ENCODE measurements at regions not wholly inside any gene's neighbourhood (a gene's known extent, or its start where the extent isn't known, plus 50 kb on each side); places are given as distances from the start of the nearest gene placed in this dataset.

DNA sequence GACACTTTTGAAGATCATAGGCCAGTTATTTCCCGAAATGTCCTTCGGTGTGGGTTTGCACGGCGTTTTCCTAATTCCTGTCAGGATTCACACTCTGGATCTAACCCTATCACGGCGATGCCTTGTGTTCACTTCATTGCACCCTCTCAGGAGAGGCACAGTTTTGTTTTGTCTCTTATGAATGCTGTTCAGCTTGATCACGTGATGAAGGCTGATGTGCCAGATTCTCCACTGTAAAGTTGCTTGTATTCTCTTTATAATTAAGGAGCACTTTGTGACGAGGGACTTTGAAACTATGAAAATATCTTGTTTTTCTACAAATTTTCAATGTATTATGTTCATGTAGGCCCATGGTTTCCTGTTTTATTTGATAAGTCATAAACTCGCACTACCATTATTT, 568.1 kb downstream of the ACTR3B start:
- no peaks in the 10 kb centered on the region for H3K36me3 ChIP-seq (ENCODE audit: low read depth)
- no peak overlapping the region for H2AFZ ChIP-seq
- no peak overlapping the region for H3K27ac ChIP-seq
- no peaks in the 10 kb centered on the region for H3K9me2 ChIP-seq (ENCODE audit: insufficient read depth)
- H3K4me2 ChIP-seq (ENCODE audit: unreplicated experiment), result no peak overlapping the region
- TF ChIP-seq EZH2 (IDR thresholded peaks at IDR 0.05; ENCODE audit: insufficient read depth, poor library complexity, severe bottlenecking) (no peak), EZH2phosphoT487 (IDR thresholded peaks at IDR 0.05; ENCODE audit: insufficient read depth, low read depth) (no peak)
- H3K9ac ChIP-seq, result no peak overlapping the region
- no peaks in the 10 kb centered on the region for H4K20me1 ChIP-seq (ENCODE audit: insufficient read depth)
- H3F3A ChIP-seq (ENCODE audit: insufficient read depth), result no peaks in the 10 kb centered on the region
- no peaks in the 10 kb centered on the region for H3K27me3 ChIP-seq (replicated peaks; ENCODE audit: insufficient read depth)
- 58 to 60% methylated on average over 9 of the region's 9 CpGs for WGBS, 2 experiments (ENCODE audit: low coverage in 1 of 2, low lambda C conversion rate in 2 of 2, missing lambda C conversion rate in 2 of 2)
- no peaks in the 10 kb centered on the region for H3K4me1 ChIP-seq (ENCODE audit: insufficient read depth)
- H3K9me3 ChIP-seq (ENCODE audit: low read depth), result no peaks in the 10 kb centered on the region
- no peak for DNase-seq
- no peak overlapping the region for H3K4me3 ChIP-seq
- no peaks in the 10 kb centered on the region for H3K79me2 ChIP-seq (ENCODE audit: insufficient read depth)
- in situ Hi-C loops (cut with MboI), result no loop called here

DNA sequence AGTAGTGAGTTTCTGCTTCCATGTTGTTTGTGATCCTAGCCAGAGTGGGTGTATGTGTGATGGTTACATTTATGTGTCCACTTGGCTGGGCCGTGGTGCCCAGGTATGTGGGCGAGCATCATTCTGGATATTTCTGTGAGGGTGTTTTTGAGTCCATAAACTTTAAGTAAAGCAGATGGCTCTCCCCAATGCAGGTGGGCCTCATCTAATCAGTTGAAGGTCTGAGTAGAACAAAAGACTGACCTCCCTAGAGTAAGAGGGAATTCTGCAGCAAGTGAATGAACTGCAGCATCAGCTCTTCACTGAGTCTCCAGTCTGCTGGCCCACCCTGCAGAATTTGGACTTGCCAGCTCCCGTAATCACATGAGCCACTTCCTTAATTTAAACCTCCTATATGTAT, 571.9 kb downstream of the ACTR3B start:
- Histone ChIP-seq H3K9ac (no peak overlapping the region), H3K4me1 (ENCODE audit: insufficient read depth) (no peaks in the 10 kb centered on the region), H3K27ac (no peak overlapping the region), H3K79me2 (ENCODE audit: insufficient read depth) (no peaks in the 10 kb centered on the region), H4K20me1 (ENCODE audit: insufficient read depth) (no peaks in the 10 kb centered on the region), H3F3A (ENCODE audit: insufficient read depth) (no peaks in the 10 kb centered on the region), H3K27me3 (replicated peaks; ENCODE audit: insufficient read depth) (no peaks in the 10 kb centered on the region), H3K4me2 (ENCODE audit: unreplicated experiment) (no peak overlapping the region), H2AFZ (no peak overlapping the region), H3K4me3 (no peak overlapping the region), H3K9me2 (ENCODE audit: insufficient read depth) (no peaks in the 10 kb centered on the region), H3K9me3 (ENCODE audit: low read depth) (no peaks in the 10 kb centered on the region), H3K36me3 (ENCODE audit: low read depth) (no peaks in the 10 kb centered on the region)
- WGBS, 2 experiments (ENCODE audit: low coverage in 1 of 2, low lambda C conversion rate in 2 of 2, missing lambda C conversion rate in 2 of 2), result 19 to 22% methylated on average over 3 of the region's 3 CpGs
- TF ChIP-seq EZH2phosphoT487 (IDR thresholded peaks at IDR 0.05; ENCODE audit: insufficient read depth, low read depth) (no peak), EZH2 (IDR thresholded peaks at IDR 0.05; ENCODE audit: insufficient read depth, poor library complexity, severe bottlenecking) (no peak)
- in situ Hi-C loops (cut with MboI), result no loop called here
- DNase-seq, result no peak

DNA sequence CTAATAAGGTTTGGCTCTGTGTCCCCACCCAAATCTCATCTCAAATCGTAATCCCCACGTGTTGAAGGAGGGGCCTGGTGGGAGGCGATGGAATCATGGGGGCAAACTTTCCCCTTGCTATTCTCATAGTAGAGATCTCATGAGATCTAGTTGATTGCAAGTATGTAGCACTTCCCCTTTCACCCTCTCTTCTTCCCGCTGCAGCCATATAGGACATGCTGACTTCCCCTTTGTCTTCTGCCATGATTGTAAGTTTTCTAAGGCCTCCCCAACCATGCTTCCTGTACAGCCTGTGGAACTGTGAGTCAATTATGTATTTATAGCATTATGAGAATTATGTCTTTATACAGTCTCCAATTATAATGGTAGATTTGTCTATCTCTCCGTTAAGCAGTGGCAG, 594.5 kb downstream of the ACTR3B start:
- H3K9me2 ChIP-seq (ENCODE audit: insufficient read depth), result no peaks in the 10 kb centered on the region
- H4K20me1 ChIP-seq (ENCODE audit: insufficient read depth), result no peaks in the 10 kb centered on the region
- H3K9ac ChIP-seq, result no peak overlapping the region
- H3K9me3 ChIP-seq (ENCODE audit: low read depth), result no peaks in the 10 kb centered on the region
- no peaks in the 10 kb centered on the region for H3K4me1 ChIP-seq (ENCODE audit: insufficient read depth)
- 35% methylated on average over 5 of the region's 5 CpGs for WGBS, 2 experiments (ENCODE audit: low coverage in 1 of 2, low lambda C conversion rate in 2 of 2, missing lambda C conversion rate in 2 of 2)
- H3K27ac ChIP-seq, result no peak overlapping the region
- H3K4me3 ChIP-seq, result no peak overlapping the region
- H2AFZ ChIP-seq, result no peak overlapping the region
- in situ Hi-C loops (cut with MboI), result no loop called here
- H3K79me2 ChIP-seq (ENCODE audit: insufficient read depth), result no peaks in the 10 kb centered on the region
- DNase-seq, result no peak
- no peaks in the 10 kb centered on the region for H3K36me3 ChIP-seq (ENCODE audit: low read depth)
- TF ChIP-seq EZH2phosphoT487 (IDR thresholded peaks at IDR 0.05; ENCODE audit: insufficient read depth, low read depth) (no peak), EZH2 (IDR thresholded peaks at IDR 0.05; ENCODE audit: insufficient read depth, poor library complexity, severe bottlenecking) (no peak)
- no peak overlapping the region for H3K4me2 ChIP-seq (ENCODE audit: unreplicated experiment)
- no peaks in the 10 kb centered on the region for H3K27me3 ChIP-seq (replicated peaks; ENCODE audit: insufficient read depth)
- H3F3A ChIP-seq (ENCODE audit: insufficient read depth), result no peaks in the 10 kb centered on the region

- no peak overlapping the region for H3K9ac ChIP-seq
- H3K27ac ChIP-seq, result no peak overlapping the region
- H3K27me3 ChIP-seq (replicated peaks; ENCODE audit: insufficient read depth), result no peaks in the 10 kb centered on the region
- no peak overlapping the region for H3K4me2 ChIP-seq (ENCODE audit: unreplicated experiment)
- H3K79me2 ChIP-seq (ENCODE audit: insufficient read depth), result no peaks in the 10 kb centered on the region
- no peak overlapping the region for H2AFZ ChIP-seq
- no peak for TF ChIP-seq EZH2phosphoT487 (IDR thresholded peaks at IDR 0.05; ENCODE audit: insufficient read depth, low read depth)
- TF ChIP-seq EZH2 (IDR thresholded peaks at IDR 0.05; ENCODE audit: insufficient read depth, poor library complexity, severe bottlenecking), result no peak
- no peak for DNase-seq
- no peaks in the 10 kb centered on the region for H3K36me3 ChIP-seq (ENCODE audit: low read depth)
- H3F3A ChIP-seq (ENCODE audit: insufficient read depth), result no peaks in the 10 kb centered on the region
- no peaks in the 10 kb centered on the region for H3K9me3 ChIP-seq (ENCODE audit: low read depth)
- no peak overlapping the region for H3K4me3 ChIP-seq
- H3K4me1 ChIP-seq (ENCODE audit: insufficient read depth), result no peaks in the 10 kb centered on the region
- H3K9me2 ChIP-seq (ENCODE audit: insufficient read depth), result no peaks in the 10 kb centered on the region
- in situ Hi-C loops (cut with MboI), result no loop called here
- WGBS, 2 experiments (ENCODE audit: low coverage in 1 of 2, low lambda C conversion rate in 2 of 2, missing lambda C conversion rate in 2 of 2), result 37 to 42% methylated on average over 5 of the region's 5 CpGs
- H4K20me1 ChIP-seq (ENCODE audit: insufficient read depth), result no peaks in the 10 kb centered on the region
Measured at GRCh38 chr7:153370092-153370491, 610.5 kb downstream of the ACTR3B start.

- H3K4me3 ChIP-seq, result no peak overlapping the region
- H3K4me2 ChIP-seq (ENCODE audit: unreplicated experiment), result no peak overlapping the region
- no peaks in the 10 kb centered on the region for H3K9me2 ChIP-seq (ENCODE audit: insufficient read depth)
- no peaks in the 10 kb centered on the region for H3K36me3 ChIP-seq (ENCODE audit: low read depth)
- no peaks in the 10 kb centered on the region for H4K20me1 ChIP-seq (ENCODE audit: insufficient read depth)
- no peak overlapping the region for H3K27ac ChIP-seq
- in situ Hi-C loops (cut with MboI), result no loop called here
- no peaks in the 10 kb centered on the region for H3K27me3 ChIP-seq (replicated peaks; ENCODE audit: insufficient read depth)
- DNase-seq, result no peak
- no peak overlapping the region for H3K9ac ChIP-seq
- no peaks in the 10 kb centered on the region for H3K9me3 ChIP-seq (ENCODE audit: low read depth)
- H3K79me2 ChIP-seq (ENCODE audit: insufficient read depth), result no peaks in the 10 kb centered on the region
- TF ChIP-seq EZH2 (IDR thresholded peaks at IDR 0.05; ENCODE audit: insufficient read depth, poor library complexity, severe bottlenecking), result no peak
- no peak for TF ChIP-seq EZH2phosphoT487 (IDR thresholded peaks at IDR 0.05; ENCODE audit: insufficient read depth, low read depth)
- H3K4me1 ChIP-seq (ENCODE audit: insufficient read depth), result no peaks in the 10 kb centered on the region
- no peak overlapping the region for H2AFZ ChIP-seq
- WGBS, 2 experiments (ENCODE audit: low coverage in 1 of 2, low lambda C conversion rate in 2 of 2, missing lambda C conversion rate in 2 of 2), result 37 to 47% methylated on average over 7 of the region's 7 CpGs
- H3F3A ChIP-seq (ENCODE audit: insufficient read depth), result no peaks in the 10 kb centered on the region
Measured at GRCh38 chr7:153380636-153381035, 621.1 kb downstream of the ACTR3B start.
